ENCODE measurements at regions not wholly inside any gene's neighbourhood (a gene's known extent, or its start where the extent isn't known, plus 50 kb on each side); places are given as distances from the start of the nearest gene placed in this dataset.

- DNase-seq (ENCODE audit: low read depth), result no peak
- no peak overlapping the region for H3K4me3 ChIP-seq (ENCODE audit: low read depth, low read length)
- TF ChIP-seq CTCF (IDR thresholded peaks at IDR 0.05; ENCODE audit: low read depth, low read length, missing control alignments), result no peak
These were observed 286.4 kb downstream of the USP46 start for GRCh38 chr4:52372747-52373146.

- DNase-seq (ENCODE audit: low read depth), result no peak
- no peak overlapping the region for H3K4me3 ChIP-seq (ENCODE audit: low read depth, low read length)
- no peak for TF ChIP-seq CTCF (IDR thresholded peaks at IDR 0.05; ENCODE audit: low read depth, low read length, missing control alignments)
These were observed 285.5 kb downstream of the USP46 start for GRCh38 chr4:52373650-52374049.

GRCh38 chr4:52374877-52375276 is 284.2 kb downstream of the USP46 start:
- no peak overlapping the region for H3K4me3 ChIP-seq (ENCODE audit: low read depth, low read length)
- no peak for TF ChIP-seq CTCF (IDR thresholded peaks at IDR 0.05; ENCODE audit: low read depth, low read length, missing control alignments)
- DNase-seq (ENCODE audit: low read depth), result no peak

- peak; percentile 42 for TF ChIP-seq CTCF (IDR thresholded peaks at IDR 0.05; ENCODE audit: low read depth, low read length, missing control alignments)
- no peak overlapping the region for H3K4me3 ChIP-seq (ENCODE audit: low read depth, low read length)
- peak; percentile 3 for DNase-seq (ENCODE audit: low read depth)
These were observed 282.9 kb downstream of the USP46 start for GRCh38 chr4:52376132-52376704.

GRCh38 chr4:52377563-52377962 is 281.5 kb downstream of the USP46 start:
- no peak for DNase-seq (ENCODE audit: low read depth)
- TF ChIP-seq CTCF (IDR thresholded peaks at IDR 0.05; ENCODE audit: low read depth, low read length, missing control alignments), result no peak
- no peak overlapping the region for H3K4me3 ChIP-seq (ENCODE audit: low read depth, low read length)

- H3K4me3 ChIP-seq (ENCODE audit: low read depth, low read length), result no peak overlapping the region
- TF ChIP-seq CTCF (IDR thresholded peaks at IDR 0.05; ENCODE audit: low read depth, low read length, missing control alignments), result no peak
- DNase-seq (ENCODE audit: low read depth), result no peak
These were observed 251.6 kb downstream of the USP46 start for GRCh38 chr4:52407545-52407944.

- TF ChIP-seq CTCF (IDR thresholded peaks at IDR 0.05; ENCODE audit: low read depth, low read length, missing control alignments), result no peak
- no peak for DNase-seq (ENCODE audit: low read depth)
- no peak overlapping the region for H3K4me3 ChIP-seq (ENCODE audit: low read depth, low read length)
These were observed 251.1 kb downstream of the USP46 start for GRCh38 chr4:52408032-52408431.
